ENCODE measurements at regions not wholly inside any gene's neighbourhood (a gene's known extent, or its start where the extent isn't known, plus 50 kb on each side); places are given as distances from the start of the nearest gene placed in this dataset.
"Not testable (repeated sequence)": the region's sequence is repeated elsewhere in the genome, so short reads cannot be mapped to it uniquely, and the experiment has no call there.

DNA sequence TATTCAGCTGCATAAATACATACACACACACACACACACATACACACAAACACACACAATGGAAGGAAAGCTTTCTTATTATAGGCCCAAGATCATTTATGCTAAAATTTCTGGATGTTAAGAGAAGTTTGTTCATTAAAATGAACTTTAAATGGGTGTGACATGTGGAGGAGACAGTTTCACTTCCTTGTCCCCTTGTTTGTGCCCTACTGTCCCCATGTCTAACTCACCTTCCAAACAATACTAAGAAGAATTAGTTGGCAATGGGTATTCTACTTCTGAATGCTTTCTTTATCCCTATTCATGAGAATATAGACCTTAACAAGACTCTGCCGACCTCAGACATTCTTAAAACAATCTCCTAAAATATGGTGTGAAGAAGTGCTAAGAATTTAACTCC is 63.5 kb upstream of the NRIP1 start:
- TF ChIP-seq CTCF (IDR thresholded peaks at IDR 0.05; ENCODE audit: extremely low read depth, missing control alignments) = no peak
- DNase-seq (ENCODE audit: low spot score) = no peak

DNA sequence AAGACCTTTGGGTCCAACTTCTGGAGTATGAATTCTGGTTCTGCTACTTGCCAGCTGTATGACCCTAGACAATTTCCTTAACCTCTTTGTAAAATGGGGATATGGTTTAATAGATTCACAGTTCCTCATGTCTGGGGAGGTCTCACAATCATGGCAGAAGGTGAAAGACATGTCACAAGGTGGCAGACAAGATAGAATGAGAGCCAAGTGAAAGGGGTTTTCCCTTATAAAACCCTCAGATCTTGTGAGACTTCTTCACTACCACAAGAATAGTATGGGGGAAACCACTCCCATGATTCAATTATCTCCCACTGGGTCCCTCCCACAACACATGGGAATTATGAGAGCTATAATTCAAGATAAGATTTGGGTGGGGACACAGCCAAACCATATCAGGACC is 63.9 kb upstream of the NRIP1 start:
- DNase-seq (ENCODE audit: low spot score) = not testable (repeated sequence)

DNA sequence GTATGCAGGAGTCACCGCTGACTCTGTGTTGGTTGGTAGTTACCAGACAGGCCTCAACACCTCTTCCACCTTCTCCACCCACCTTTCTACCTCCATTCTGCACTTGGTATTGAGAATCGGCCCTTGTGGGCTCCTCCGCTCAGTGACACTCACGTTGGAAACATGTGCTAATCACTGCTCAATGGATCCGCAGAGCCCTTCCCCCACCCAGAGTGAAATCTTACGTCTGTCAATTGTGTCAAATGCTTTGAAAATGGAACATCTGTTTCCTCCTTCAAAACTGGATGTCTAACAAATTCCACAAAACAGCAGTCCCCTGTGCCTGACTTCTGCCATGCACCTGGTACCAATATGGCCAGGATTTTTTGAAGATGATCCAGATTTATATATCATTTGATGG is 65.5 kb upstream of the NRIP1 start:
- DNase-seq (ENCODE audit: low spot score) = no peak
- TF ChIP-seq CTCF (IDR thresholded peaks at IDR 0.05; ENCODE audit: extremely low read depth, missing control alignments) = no peak

- DNase-seq (ENCODE audit: low spot score) = no peak
- TF ChIP-seq CTCF (IDR thresholded peaks at IDR 0.05; ENCODE audit: extremely low read depth, missing control alignments) = no peak
These were observed 66.0 kb upstream of the NRIP1 start for GRCh38 chr21:15130751-15131150.

DNA sequence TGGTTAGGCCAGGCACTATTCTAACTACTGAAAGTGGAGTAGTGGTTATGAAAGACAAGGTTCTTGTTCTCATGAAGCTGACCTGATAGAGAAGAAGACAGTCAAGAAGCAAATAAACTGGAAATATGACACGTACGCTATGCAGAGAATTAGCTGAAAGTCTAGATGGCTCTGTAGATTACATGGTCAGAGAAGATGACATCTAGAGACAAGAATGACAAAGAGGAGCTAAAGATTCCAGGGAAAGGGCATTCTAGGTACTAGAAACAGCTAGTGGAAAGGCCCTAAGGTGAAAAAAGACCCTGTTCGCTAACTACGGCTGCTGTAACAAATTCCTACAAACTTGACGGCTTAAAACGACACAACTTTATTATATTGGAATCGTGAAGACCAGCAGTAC is 68.0 kb upstream of the NRIP1 start:
- DNase-seq (ENCODE audit: low spot score) = no peak
- TF ChIP-seq CTCF (IDR thresholded peaks at IDR 0.05; ENCODE audit: extremely low read depth, missing control alignments) = no peak

GRCh38 chr21:15134701-15135470 is 70.1 kb upstream of the NRIP1 start:
- TF ChIP-seq CTCF (IDR thresholded peaks at IDR 0.05; ENCODE audit: extremely low read depth, missing control alignments) = no peak
- DNase-seq (ENCODE audit: low spot score) = no peak

DNA sequence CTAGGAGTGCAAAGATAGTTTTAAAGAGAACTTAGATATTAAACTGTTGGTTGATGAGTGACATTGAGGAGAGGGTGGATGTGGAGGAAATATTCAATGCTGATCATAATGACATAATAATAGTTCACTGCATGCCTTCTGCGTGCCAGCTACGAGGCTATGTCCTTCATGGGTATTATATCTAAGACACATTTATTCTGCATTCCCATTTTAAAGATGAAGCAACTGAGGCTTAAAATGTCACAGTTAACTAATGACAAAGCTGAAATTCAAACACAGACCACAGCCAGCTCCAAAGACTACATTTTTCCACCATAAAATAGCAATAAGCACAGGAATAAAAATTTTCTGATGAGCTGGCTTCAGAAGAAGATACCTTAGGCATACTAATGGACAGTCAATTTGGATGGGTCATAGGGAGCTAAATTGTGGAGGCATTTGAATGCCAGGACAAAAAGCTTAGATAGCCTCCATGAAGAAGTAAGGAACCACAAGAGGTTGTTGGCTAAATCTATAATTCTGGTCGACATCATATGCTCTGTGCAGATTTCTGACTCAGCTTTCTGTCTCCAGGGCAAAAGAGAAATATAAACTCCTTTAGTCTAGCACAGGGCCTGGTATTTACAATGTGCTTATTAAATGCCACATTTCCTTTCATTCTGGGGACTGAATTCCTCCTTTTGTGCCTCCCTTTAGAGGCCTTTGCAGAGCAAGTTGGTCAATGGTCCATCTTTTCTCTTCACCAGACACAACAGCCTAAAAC is 71.2 kb upstream of the NRIP1 start:
- no peak for DNase-seq (ENCODE audit: low spot score)
- TF ChIP-seq CTCF (IDR thresholded peaks at IDR 0.05; ENCODE audit: extremely low read depth, missing control alignments) = no peak

Measured in GM20000 (cell line).